Liver (tissue), 3 donors: ENCODE measurements at regions not wholly inside any gene's neighbourhood (a gene's known extent, or its start where the extent isn't known, plus 50 kb on each side); places are given as distances from the start of the nearest gene placed in this dataset.

Experiments used
- CTCF ChIP-seq: fragments of 150-350 bp; IDR thresholded peaks from 2 replicates; pipeline ENCODE4 v1.5.1; 2017; ENCODE audit warnings: improper control_type of control experiment, low read depth, low read length; ENCODE audit not compliant: missing input control
- EGR1 ChIP-seq, 2 donors: IDR thresholded peaks; 2 replicates each; pipeline ENCODE4 v1.6.1; 2016 to 2018; ENCODE audit warnings: antibody characterized with exemption in 2 of 2, low read depth in 2 of 2
- GABPA ChIP-seq, 2 donors: IDR thresholded peaks in 1 of 2; conservative IDR thresholded peaks in 1 of 2; 2 replicates each; pipeline ENCODE4 v1.6.1; 2016; ENCODE audit warnings: antibody characterized with exemption in 2 of 2, mild to moderate bottlenecking in 1 of 2, moderate library complexity in 1 of 2
- JUND ChIP-seq, 2 donors: IDR thresholded peaks; 2 replicates each; pipeline ENCODE4 v1.6.1; 2016; ENCODE audit warnings: antibody characterized with exemption in 2 of 2
- MAX ChIP-seq: IDR thresholded peaks from 2 replicates; pipeline ENCODE4 v1.6.1; 2016; ENCODE audit warnings: antibody characterized with exemption
- NR2F2 ChIP-seq: IDR thresholded peaks from 2 replicates; pipeline ENCODE4 v1.6.1; 2016; ENCODE audit warnings: antibody characterized with exemption
- RAD21 ChIP-seq, 2 donors: IDR thresholded peaks; 2 replicates each; pipeline ENCODE4 v1.6.1; 2016; ENCODE audit warnings: antibody characterized with exemption in 2 of 2, mild to moderate bottlenecking in 2 of 2
- REST ChIP-seq: IDR thresholded peaks from 2 replicates; pipeline ENCODE4 v1.6.1; 2016; ENCODE audit warnings: antibody characterized with exemption, mild to moderate bottlenecking
- RXRA ChIP-seq, 2 donors: IDR thresholded peaks; 2 replicates each; pipeline ENCODE4 v1.6.1; 2017 to 2018; ENCODE audit warnings: antibody characterized with exemption in 2 of 2, mild to moderate bottlenecking in 1 of 2
- SP1 ChIP-seq: IDR thresholded peaks from 2 replicates; pipeline ENCODE4 v1.6.1; 2018; ENCODE audit warnings: antibody characterized with exemption, mild to moderate bottlenecking
- TAF1 ChIP-seq: conservative IDR thresholded peaks from 2 replicates; pipeline ENCODE4 v1.6.1; 2016; ENCODE audit warnings: antibody characterized with exemption, mild to moderate bottlenecking
- YY1 ChIP-seq: IDR thresholded peaks from 2 replicates; pipeline ENCODE4 v1.6.1; 2016; ENCODE audit warnings: antibody characterized with exemption, mild to moderate bottlenecking
- ZBTB33 ChIP-seq: IDR thresholded peaks from 2 replicates; pipeline ENCODE4 v1.6.1; 2016; ENCODE audit warnings: antibody characterized with exemption
- donor health status: healthy.
- donor health status: healthy.

- TF ChIP-seq CTCF (no peak), NR2F2 (no peak), JUND (IDR thresholded peaks at IDR 0.05) (no peak), REST (no peak), ZBTB33 (no peak), MAX (no peak), TAF1 (no peak), RXRA (IDR thresholded peaks at IDR 0.05) (no peak), RAD21 (IDR thresholded peaks at IDR 0.05) (no peak), EGR1 (IDR thresholded peaks at IDR 0.05; ENCODE audit: low read depth in 2 of 2) (no peak), GABPA (IDR thresholded peaks at IDR 0.05 in 1 of 2, conservative IDR thresholded peaks at IDR 0.05 in 1 of 2) (no peak), SP1 (no peak), YY1 (no peak)
These were observed 280.8 kb upstream of the NOCT start for GRCh38 chr4:138734746-138735145.
